IPS DF 19.7 (cell line): ENCODE measurements at regions not wholly inside any gene's neighbourhood (a gene's known extent, or its start where the extent isn't known, plus 50 kb on each side); places are given as distances from the start of the nearest gene placed in this dataset.
A peak's percentile ranks its signal among the peaks of the same experiment; 100 is the strongest.

Experiments
- DNase-seq: peaks from one replicate; pipeline ENCODE4 v3.0.0-alpha.2; 2013; ENCODE audit warnings: low read depth, low spot score

DNA sequence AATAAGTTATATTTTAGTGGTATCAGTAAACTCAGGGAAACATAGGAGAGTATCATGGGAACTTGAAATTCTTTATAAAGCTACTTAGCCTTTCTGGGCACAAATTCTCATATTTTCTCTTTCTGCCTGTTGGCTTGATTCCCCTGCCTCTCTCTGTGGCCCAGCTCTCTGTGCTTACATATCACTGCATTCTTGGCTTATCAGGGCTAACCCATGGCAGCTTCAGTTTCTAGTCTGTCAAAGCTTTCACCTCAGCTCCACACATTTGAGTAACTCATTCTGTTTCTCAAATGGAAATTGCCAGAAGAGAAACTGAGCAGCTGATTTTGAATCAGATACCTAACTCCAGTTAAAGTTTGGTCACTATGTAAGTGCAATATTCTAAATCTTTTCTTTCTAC, 713.1 kb downstream of the DNAJB9 start:
- no peak for DNase-seq

DNA sequence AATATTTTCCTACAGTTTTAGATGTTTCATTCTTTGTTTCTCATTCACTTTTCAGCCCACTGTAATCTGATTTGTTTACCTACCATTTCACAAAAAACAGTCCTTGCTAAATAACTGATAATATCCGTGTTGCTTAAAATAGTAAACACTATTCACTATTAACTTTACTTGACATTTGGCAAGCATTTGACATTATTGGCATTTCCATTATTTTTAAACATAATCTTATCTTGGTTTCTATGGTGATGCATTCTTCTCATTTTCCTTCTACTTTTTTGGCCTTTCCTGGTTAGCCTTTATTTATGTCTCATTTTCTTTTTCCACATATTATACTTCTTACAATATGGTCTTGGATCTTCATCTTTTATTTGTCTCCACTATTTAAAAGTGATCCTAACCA, 715.3 kb downstream of the DNAJB9 start:
- no peak for DNase-seq

DNA sequence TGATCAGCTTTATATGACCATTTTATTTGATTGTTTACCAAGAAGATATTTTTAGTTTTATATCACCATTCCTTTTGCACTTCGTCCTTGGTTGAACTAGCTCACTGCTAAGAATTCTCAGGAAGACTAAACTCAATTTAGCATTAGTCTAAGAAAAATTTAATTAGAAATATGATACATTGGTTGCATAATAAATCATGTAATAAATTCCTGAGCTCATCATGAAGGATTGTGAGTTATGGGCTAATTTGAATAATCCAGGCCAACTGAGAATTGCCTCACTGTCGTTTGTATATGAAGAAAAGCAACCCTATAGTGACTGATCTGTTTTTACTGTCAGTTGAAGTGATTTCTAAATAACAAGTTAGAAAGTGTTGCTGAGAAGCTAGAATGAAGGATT, 725.5 kb downstream of the DNAJB9 start:
- no peak for DNase-seq

DNA sequence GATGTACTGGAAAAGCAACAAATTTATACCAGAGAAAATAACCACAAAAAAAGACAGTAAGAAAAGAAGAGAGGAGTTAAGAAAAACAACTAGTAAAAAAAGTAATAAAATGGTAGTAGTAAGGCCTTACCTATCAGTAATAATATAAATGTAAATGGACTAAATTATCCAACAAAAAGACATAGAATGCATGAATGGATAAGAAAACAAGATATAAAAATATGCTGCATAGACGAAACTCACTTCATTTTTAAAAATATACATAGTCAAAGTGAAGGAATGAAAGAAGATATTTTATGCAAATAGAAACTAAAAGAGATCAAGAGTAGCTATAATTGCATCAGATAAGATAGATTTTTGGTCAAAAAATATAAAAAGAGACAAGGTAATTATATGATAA, 739.1 kb downstream of the DNAJB9 start:
- no peak for DNase-seq

DNA sequence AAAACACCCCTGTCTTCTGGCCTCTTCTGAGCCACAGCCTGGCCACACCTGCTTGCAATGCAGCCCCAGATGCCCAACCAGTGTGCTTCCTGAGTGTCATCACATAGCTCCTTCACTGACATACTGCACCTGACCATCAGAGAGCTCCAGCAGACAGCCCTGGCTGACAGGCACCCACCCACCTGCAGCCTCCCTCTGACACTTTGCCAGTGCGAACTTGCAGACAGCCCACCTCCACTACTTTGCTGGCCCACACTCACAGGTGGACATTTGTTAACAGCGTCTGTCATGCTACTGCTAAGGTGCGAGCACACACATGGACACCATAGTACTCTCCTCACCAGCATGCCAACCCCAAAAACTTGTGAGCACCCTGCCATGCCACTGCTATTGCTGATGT, 740.1 kb downstream of the DNAJB9 start:
- DNase-seq = no peak

DNA sequence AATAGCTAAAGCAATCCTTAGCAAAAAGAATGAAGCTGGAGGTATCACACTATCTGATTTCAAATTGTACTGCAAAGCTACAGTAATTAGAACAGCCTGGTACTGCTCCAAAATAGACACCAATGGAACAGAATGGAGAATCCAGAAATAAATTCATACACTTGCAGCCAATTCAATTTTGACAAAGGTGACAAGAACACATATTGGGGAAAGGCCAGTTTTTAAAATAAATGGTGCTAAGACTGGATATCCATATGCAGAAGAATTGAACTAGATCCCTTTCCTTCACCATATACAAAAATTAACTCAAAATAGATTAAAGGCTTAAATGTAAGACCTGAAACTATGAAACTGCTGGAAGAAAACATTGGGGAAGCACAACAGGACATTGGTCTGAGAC, 748.5 kb downstream of the DNAJB9 start:
- DNase-seq = no peak

DNA sequence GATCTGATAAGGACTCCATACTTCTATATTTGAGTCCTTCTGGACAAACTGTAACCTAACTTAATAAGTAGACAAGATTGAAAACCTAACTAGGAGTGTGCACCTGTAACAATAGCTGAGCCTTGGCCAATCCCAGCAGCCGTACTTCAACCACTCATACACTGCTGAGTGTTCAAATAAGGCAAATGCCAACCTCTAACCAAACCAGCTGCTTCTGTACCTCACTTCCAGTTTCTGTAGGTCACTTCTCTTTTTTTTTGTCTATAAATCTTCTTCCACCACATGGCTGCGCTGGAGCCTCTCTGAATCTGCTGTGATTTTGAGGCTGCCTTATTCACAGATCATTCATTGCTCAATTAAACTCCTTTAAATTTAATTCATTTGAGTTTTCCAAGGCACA, 753.2 kb downstream of the DNAJB9 start:
- DNase-seq = no peak

DNA sequence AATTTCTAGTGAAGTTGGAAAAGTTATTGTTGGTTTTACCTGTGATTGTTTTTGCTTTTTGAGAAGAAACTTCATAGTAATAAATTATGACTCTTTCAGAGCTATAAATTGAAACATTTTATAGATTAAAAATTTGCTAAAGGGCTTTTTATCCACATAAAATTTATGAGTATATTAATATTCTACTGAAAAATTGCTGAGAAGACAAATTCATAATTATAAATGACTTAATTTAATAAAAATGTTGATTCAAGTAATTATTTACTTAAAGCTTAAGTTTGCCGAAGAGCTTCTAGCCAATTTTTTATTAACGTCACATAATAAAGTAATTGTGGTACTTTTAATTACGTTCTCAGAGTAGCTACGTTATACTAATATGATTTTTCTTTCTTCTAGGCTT, 761.7 kb downstream of the DNAJB9 start:
- DNase-seq = no peak

DNA sequence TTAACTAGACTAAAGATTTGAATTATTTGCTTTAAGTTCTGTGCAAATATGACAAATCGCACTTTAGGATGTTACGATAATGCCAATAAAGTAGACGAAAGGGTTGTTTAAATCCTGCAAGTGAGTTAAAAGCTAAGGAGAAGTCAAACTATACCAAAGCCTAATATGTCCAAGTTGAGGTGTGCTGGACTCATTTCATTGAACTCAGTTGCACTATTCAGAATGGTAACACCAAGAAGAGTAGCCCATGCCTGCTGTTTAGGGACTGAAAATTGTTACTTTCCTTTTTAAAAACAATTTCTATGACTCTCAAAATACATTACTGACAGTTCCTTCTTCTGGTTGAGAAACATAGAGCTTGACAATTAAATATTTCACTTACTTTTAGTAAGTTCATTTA, 766.3 kb downstream of the DNAJB9 start:
- no peak for DNase-seq

DNA sequence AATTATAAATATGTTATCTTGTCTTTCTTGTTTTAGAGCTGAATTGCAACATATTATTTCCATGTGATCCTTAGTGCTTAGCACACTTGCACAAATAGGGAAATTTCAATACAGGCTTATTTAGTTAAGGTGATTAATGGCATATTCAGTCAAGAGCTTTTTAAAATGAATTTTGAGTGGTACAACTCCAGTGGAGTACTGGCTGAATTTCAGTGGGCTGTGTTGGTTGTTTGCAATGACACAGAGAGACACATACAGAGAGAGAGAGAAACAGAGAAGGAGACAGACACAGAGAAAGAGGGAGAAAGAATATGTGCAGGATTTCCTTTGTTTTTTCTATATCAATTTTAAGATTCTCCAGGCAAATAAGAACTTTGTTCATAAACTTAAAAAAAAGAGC, 766.9 kb downstream of the DNAJB9 start:
- DNase-seq = no peak

DNA sequence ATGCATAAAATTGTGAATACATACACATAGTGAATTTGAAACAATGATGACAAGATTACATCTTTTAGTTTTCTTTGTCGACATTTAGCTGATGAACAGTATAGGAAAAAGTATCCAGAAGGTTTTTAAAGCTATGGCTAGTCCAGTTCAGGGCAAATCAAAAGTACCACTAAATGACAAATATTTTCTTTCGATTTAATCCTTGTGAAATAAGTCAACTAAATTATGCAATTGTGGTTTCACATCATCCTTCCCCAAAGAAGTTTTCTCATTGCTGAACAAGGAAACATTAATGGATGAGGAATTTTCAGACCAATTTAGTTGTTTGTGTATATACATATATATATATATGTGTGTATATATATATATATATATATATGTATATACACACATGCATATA, 774.0 kb downstream of the DNAJB9 start:
- DNase-seq = no peak

DNA sequence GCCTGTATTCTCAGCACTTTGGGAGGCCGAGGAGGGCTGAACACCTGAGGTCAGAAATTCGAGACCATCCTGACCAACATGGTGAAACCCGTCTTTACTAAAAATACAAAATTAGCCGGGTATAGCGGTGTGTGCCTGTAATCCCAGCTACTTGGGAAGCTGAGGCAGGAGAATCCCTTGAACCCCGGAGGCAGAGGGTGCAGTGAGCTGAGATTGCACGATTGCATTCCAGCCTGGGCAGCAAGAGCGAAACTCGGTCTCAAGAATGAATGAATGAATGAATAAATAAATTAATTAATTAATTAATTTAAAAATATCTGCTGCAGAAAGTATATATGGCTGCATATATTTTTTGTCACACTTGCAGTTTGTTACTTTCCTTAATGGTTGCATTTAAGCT, 781.8 kb downstream of the DNAJB9 start:
- DNase-seq = no peak

DNA sequence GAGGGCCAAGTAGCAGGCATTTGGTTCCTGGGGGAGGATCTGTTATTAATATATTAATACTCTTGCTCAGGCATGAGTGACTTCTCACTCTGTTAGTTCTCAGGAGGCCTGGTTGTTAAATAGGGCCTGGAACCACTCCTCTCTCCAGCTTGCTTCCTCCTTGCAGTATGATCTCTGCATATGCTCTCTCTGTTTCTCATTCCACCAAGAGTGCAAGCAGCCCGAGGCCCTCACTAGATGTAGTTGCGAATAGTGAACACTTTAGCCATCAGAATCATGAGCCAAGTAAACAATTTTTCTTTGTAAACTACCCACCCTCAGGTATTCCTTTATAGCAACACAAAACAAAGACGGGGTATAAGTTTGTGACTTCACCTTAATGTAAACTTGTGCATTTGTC, 784.3 kb downstream of the DNAJB9 start:
- no peak for DNase-seq

DNA sequence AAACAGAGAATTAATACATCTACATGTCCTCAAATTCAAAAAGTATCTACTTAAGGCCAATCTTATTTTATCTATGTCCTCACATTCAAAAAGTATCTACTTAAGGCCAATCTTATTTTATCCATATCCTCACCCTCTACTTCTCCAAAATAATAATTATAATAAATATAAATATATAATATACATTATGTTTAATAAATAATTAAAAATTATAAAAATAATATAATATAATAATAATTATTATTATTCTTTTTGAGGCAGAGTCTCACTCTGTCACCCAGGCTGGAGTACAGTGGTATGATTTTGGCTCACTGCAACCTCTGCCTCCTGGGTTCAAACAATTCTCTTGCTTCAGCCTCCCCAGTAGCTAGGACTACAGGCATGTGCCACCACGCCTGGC, 784.9 kb downstream of the DNAJB9 start:
- no peak for DNase-seq

DNA sequence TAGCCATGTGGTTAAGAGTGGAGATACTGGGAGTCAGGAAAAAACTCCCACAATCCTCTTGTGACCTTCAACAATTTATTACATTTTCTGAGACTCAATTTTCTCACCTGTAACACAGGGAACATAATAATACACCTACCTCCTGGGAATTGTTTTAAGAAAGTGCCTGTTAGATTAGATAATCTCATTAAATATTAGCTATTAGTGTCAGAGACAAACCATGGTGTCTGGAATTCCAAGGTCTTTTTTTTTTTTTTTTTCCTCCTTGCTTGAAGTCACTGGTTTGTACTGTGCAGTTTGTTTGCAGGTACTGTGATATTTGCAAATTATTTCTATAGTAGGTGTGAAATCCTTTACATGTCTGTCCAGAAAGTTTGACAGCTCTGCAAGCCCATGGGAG, 806.1 kb downstream of the DNAJB9 start:
- DNase-seq = no peak

DNA sequence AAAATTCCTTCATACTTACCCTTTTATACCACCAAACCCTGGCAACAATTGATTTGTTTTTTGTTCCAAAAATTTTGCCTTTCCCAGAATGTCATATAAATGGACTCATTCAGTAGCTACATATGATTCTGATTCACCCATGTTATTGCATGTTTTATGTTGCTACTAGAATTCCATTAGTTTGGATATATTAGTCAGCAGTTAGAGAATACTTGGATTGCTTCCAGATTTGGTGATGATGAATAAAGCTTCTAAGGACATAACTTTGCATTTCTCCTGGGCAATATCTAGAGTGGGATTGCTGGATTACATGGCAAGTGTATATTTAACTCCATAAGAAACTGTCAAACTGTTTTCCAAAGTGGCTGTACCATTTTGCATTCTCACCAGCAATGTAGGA, 806.9 kb downstream of the DNAJB9 start:
- no peak for DNase-seq

DNA sequence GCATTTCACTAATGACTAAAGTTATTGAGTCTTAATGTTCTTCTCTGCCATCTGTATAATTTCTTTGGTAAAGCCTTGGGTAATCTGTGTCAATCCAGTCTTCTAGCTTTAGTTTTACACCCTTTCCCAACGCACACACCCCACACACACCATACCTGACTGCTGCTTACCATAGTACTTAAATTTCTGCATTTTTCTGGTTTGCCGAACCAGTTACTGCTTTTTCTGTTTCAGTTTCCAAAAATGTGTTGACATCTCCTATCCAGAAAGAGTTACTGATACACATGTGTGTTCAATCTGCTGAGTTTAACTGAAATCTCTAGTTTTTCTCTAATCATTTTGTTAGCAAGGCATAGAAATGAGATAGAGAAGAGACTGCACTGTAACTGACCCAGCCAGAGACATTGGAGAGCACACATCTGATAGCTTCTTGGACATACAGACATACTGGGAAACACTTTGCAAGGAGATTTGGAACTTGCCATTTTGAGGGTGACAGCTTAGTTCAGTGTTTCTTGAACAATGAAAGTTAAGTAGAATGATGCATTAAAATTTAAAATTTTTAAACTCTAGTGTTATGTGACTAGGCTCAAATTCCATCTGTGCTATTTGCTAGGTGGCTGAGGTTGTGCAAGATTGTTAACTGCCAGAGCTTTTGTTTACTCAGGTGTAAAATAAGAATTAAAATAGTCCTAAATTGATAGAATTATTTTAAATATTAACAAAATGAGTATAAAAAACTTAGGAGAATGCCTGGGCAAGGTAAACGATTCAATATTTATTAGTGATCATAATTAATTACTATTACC, 807.6 kb downstream of the DNAJB9 start:
- DNase-seq = no peak

DNA sequence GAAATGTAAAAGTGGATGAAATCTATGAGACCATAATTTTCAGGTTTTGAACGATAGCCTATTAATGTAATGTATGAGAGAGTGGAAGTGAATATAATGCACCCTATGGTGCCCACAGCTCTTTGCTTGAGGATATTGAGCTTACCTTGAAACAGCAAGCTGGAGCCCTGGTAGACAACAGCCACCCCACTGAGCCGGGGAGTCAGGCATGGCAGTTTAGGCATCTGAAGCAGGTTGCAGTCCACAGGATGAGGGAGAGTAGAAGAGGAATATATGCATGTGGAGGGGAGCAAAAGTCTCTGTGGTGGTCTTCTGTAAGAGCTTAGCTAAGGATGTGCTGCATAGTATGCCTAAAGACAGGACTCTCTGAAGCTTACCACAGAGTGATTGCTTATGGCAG, 817.3 kb downstream of the DNAJB9 start:
- no peak for DNase-seq

DNA sequence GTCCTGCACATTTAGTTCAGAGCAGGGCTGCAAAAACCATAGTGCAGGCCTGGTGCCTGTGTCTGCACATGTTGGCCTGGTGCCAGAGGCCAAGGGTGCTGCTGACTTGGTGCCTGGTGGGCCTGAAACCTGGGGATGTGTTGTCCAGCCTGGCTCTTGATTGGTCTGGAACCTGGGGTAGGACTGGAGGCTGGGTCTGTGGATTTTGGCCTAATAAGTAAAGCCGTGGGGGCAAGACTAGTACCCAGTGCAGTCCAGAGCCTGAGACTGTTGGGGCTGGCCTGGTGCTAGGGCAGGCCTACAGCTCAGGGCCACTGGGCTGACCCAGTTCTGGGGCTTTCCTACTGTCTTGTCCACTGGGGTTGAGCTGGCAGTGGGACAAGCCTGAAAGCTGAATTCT, 817.9 kb downstream of the DNAJB9 start:
- no peak for DNase-seq

DNA sequence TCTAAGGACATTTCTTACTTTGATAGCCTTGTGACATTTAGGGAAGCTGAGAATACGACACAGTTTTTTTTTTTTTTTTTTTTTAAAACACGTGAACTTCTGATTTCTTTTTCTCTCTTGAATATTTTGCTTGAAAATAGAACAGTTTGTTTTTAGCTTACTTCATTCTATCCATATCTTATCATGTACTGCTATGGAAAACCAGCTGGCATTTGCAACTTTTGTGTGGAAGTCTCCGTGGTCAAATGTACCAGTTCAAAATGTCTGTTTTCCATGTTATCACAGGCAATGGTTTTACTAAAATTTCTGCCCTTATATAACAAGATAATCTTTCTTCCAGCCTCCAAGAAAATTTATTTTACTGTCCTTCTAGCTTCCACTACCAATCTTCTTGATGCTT, 821.6 kb downstream of the DNAJB9 start:
- no peak for DNase-seq

DNA sequence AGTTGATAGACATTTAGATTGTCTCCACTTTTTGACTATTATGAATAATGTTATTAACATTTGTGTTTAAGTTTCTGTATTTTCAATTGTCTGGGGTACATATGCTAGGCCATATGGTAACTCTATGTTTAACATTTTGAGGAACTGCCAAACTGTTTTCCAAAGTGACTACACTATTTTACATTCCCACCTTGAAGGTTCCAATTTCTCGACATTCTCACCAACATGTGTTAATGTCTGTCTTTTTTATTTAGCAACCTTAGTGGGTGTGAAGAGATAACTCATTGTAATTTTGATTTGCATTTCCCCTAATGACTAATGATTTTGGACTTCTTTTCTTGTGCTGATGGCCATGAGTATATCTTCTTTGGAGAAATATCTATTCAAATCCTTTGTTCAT, 832.4 kb downstream of the DNAJB9 start:
- DNase-seq = no peak

DNA sequence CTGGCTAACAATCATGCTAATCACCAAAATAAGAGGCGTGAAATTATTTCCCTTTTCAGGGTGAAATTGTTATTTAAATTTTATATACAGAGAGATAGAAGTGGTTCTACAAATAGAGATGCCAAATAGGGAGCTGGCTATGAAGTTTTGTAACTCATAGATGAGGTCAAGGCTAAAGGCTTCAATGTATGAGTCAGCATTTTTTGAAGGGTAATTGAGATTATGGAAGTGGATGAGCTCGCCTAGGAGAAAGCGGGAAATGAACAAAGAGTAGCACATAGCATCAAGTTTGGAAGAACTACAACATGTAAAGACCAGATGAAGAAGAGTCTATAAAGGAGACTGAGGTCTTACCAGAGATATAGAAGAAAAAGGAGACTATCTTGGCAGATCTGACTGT, 838.1 kb downstream of the DNAJB9 start:
- DNase-seq = no peak

DNA sequence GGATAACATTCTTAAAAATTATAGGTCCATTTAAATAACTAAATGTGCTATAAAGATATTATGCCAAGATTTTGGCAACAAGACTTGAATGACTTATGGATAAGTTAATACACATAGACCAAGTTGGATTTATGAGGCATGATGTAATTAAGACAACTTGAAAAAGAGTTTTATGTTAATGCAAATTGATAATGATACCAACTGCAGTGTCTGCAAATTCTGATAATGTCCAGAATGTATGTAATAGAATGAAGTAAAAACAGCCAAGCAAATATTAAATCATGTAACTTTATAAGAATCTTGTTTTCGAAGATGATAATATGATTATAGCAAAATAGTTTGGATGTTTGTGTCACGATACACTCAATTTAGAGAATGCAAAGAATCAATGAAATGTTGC, 868.3 kb downstream of the DNAJB9 start:
- DNase-seq = no peak

DNA sequence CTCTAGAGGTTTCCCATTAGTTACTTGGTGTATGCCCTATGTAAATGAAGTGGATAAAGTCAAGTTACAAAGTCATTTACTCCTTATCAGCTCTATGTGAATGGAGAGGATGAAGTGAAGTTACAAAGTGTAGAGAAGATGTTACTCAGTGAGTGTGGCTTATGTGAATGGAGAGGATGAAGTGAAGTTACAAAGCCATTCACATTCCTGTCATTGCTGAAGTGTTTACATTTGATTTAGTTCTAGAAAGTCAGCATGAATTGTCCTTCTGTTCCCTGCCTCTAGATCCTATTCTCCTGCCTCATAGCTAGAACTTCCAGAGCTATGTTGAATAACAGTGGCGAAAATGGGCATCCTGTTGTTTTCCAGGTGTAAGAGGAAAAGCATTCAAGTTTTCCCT, 880.1 kb downstream of the DNAJB9 start:
- peak; percentile 9 for DNase-seq
